Panc1 (cell line): ENCODE measurements at regions not wholly inside any gene's neighbourhood (a gene's known extent, or its start where the extent isn't known, plus 50 kb on each side); places are given as distances from the start of the nearest gene placed in this dataset.

Experiments
- ATAC-seq: fragments of 200-7000 bp; cut with Tn5 transposase; 2 replicates; pipeline ENCODE4 v1.9.1; 2020; ENCODE audit warnings: mild to moderate bottlenecking, moderate library complexity
- BruUV-seq: library from RNA; stranded (reverse); fragments of 400-500 nt; replicated peaks from 2 replicates; lab custom pipeline; 2021; lab: Mats Ljungman, UMichigan
- CTCF ChIA-PET: fragments of 300-600 bp; sonication (Branson Sonifier 250); formaldehyde crosslinking; loops from one replicate; lab custom pipeline; 2022; ENCODE audit warnings: antibody characterized with exemption; lab: Charles Lee
- POLR2A ChIA-PET: fragments of 300-600 bp; sonication (Branson Sonifier 250); formaldehyde crosslinking; loops from one replicate; lab custom pipeline; 2022; ENCODE audit warnings: antibody characterized with exemption; lab: Charles Lee
- DNase-seq: peaks from one replicate; pipeline ENCODE4 v3.0.0-alpha.2; 2010; ENCODE audit warnings: low read depth, low spot score
- H3K27ac ChIP-seq: 2 replicates; pipeline ENCODE4 v1.5.1; 2011; ENCODE audit warnings: mild to moderate bottlenecking, low read length, inconsistent platforms
- H3K27me3 ChIP-seq: fragments of 200-500 bp; sonication (Bioruptor generic); 2 replicates; pipeline ENCODE4 v1.6.0; 2014; ENCODE audit warnings: low read length, inconsistent platforms; ENCODE audit not compliant: control insufficient read depth, insufficient read depth
- H3K36me3 ChIP-seq: fragments of 200-500 bp; sonication (Bioruptor generic); 2 replicates; pipeline ENCODE4 v1.5.1; 2014; ENCODE audit warnings: inconsistent platforms, mild to moderate bottlenecking, low read length, moderate library complexity; ENCODE audit not compliant: control insufficient read depth, insufficient read depth
- H3K4me1 ChIP-seq: 2 replicates; pipeline ENCODE4 v1.5.1; 2011; ENCODE audit warnings: inconsistent platforms, mild to moderate bottlenecking, low read length, moderate library complexity; ENCODE audit not compliant: control insufficient read depth, insufficient read depth
- H3K4me3 ChIP-seq, 2 experiments: 2 replicates each; pipeline ENCODE4 v1.5.1; 2011 to 2012; ENCODE audit warnings: low read depth in 2 of 2, low read length in 2 of 2, mild to moderate bottlenecking in 2 of 2, inconsistent platforms in 1 of 2, moderate library complexity in 1 of 2
- H3K9me3 ChIP-seq: fragments of 200-500 bp; sonication (Bioruptor generic); 2 replicates; pipeline ENCODE4 v1.5.1; 2014; ENCODE audit warnings: low read depth, mild to moderate bottlenecking, inconsistent platforms, low read length, moderate library complexity; ENCODE audit not compliant: control insufficient read depth, insufficient read depth
- CTCF ChIP-seq: fragments of 450-650 bp; IDR thresholded peaks from 2 replicates; pipeline ENCODE4 v1.5.1; 2017; ENCODE audit warnings: mild to moderate bottlenecking
- POLR2AphosphoS5 ChIP-seq: IDR thresholded peaks from 2 replicates; pipeline ENCODE4 v1.6.1; 2012; ENCODE audit warnings: mild to moderate bottlenecking, low read depth, low read length, moderate library complexity
- SIN3A ChIP-seq: IDR thresholded peaks from 2 replicates; pipeline ENCODE4 v1.6.1; 2012; ENCODE audit warnings: low read depth, mild to moderate bottlenecking, low read length, moderate library complexity, borderline replicate concordance; ENCODE audit not compliant: insufficient read depth
- TCF7L2 ChIP-seq: IDR thresholded peaks from 2 replicates; pipeline ENCODE4 v1.6.1; 2011; ENCODE audit warnings: mild to moderate bottlenecking, low read depth, low read length, inconsistent platforms
- in situ Hi-C: cut with HindIII; loops from 2 replicates; pipeline ENCODE4 v1.10.0; 2016; ENCODE audit warnings: low sequenced_read_pairs, low pct_unique_long_range_greater_than_20kb
- intact Hi-C: fragments of 100-400 bp; cut with micrococcal nuclease; formaldehyde crosslinking; loops from one replicate; pipeline ENCODE4 v1.10.0; 2022; ENCODE audit not compliant: unreplicated experiment
- TF ChIP-seq, protein P1 (sequence below), 2 experiments: IDR thresholded peaks; 2 replicates each; pipeline ENCODE4 v1.6.1; 2011 to 2012; ENCODE audit warnings: low read depth in 2 of 2, control low read depth in 1 of 2, low read length in 1 of 2, mild to moderate bottlenecking in 1 of 2, moderate library complexity in 1 of 2; ENCODE audit not compliant: insufficient read depth in 1 of 2

DNA sequence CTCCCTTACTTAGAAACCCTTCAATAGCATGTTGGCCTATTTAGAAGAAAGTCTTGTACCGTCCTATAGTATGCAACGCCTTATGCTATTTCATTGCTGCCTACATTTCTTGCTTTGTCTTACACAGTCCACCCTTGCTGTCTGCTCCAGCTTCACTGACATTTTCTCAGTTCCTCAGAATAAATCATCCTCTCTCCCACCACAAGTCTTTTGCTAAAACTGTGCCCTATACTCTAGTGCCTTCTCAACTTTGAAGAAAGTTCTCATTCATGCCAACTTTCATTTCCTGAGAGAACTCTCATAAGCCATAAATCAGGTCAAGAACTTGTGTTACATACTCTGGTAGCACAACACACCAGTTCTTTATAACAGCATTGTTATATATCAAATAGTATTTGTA lies 54.3 kb upstream of the COL3A1 start:
- no peaks in the 10 kb centered on the region for H3K36me3 ChIP-seq
- no peak for ATAC-seq
- H3K9me3 ChIP-seq: no peaks in the 10 kb centered on the region
- H3K4me3 ChIP-seq: no peak overlapping the region
- no peaks in the 10 kb centered on the region for H3K4me1 ChIP-seq
- H3K27me3 ChIP-seq: no peaks in the 10 kb centered on the region
- no peak overlapping the region for H3K27ac ChIP-seq
- in situ Hi-C loops: no loop called here
- no TSS peak for BruUV-seq
- intact Hi-C loops: no loop called here
- POLR2A ChIA-PET: no interaction called here
- CTCF ChIA-PET: no interaction called here
- DNase-seq: no peak
- no peak for TF ChIP-seq SIN3A

DNA sequence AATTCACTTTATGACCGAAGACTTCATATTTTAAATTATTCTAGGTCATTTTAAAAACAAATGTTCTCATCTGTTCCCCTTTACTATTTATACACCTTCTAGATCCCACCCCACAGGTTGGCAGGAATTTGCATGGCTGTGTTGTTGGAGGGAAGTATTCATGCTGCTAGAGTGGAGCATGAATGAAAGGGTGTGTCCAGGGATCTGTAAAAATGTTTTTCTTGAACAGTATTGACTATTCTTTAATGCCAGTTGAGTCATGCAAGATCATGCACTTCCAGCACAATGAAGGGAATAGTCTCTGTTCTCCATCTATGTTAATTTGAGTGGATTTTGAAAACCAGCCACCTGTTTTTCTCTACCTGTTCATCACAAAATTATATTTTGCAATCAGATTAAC lies 52.0 kb upstream of the COL3A1 start:
- H3K9me3 ChIP-seq: no peaks in the 10 kb centered on the region
- TF ChIP-seq TCF7L2 (no peak), SIN3A (no peak), POLR2AphosphoS5 (no peak), CTCF (no peak)
- TF ChIP-seq, protein P1, sequence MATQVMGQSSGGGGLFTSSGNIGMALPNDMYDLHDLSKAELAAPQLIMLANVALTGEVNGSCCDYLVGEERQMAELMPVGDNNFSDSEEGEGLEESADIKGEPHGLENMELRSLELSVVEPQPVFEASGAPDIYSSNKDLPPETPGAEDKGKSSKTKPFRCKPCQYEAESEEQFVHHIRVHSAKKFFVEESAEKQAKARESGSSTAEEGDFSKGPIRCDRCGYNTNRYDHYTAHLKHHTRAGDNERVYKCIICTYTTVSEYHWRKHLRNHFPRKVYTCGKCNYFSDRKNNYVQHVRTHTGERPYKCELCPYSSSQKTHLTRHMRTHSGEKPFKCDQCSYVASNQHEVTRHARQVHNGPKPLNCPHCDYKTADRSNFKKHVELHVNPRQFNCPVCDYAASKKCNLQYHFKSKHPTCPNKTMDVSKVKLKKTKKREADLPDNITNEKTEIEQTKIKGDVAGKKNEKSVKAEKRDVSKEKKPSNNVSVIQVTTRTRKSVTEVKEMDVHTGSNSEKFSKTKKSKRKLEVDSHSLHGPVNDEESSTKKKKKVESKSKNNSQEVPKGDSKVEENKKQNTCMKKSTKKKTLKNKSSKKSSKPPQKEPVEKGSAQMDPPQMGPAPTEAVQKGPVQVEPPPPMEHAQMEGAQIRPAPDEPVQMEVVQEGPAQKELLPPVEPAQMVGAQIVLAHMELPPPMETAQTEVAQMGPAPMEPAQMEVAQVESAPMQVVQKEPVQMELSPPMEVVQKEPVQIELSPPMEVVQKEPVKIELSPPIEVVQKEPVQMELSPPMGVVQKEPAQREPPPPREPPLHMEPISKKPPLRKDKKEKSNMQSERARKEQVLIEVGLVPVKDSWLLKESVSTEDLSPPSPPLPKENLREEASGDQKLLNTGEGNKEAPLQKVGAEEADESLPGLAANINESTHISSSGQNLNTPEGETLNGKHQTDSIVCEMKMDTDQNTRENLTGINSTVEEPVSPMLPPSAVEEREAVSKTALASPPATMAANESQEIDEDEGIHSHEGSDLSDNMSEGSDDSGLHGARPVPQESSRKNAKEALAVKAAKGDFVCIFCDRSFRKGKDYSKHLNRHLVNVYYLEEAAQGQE (IDR thresholded peaks at IDR 0.05; ENCODE audit: insufficient read depth in 1 of 2, low read depth in 2 of 2, low read length in 1 of 2): no peak
- ChIA-PET POLR2A (no interaction called here), CTCF (no interaction called here)
- H3K27me3 ChIP-seq: no peaks in the 10 kb centered on the region
- no peak for ATAC-seq
- in situ Hi-C loops (no loop called here), intact Hi-C loops (no loop called here)
- no peak overlapping the region for H3K27ac ChIP-seq
- no peak overlapping the region for H3K4me3 ChIP-seq
- BruUV-seq: no TSS peak
- no peaks in the 10 kb centered on the region for H3K4me1 ChIP-seq
- no peak for DNase-seq
- no peaks in the 10 kb centered on the region for H3K36me3 ChIP-seq
